GM12865 (cell line): ENCODE measurements at regions not wholly inside any gene's neighbourhood (a gene's known extent, or its start where the extent isn't known, plus 50 kb on each side); places are given as distances from the start of the nearest gene placed in this dataset.
"Not testable (repeated sequence)": the region's sequence is repeated elsewhere in the genome, so short reads cannot be mapped to it uniquely, and the experiment has no call there.

Experiments used
- DNase-seq: peaks from one replicate; pipeline ENCODE4 v3.0.0; 2010; ENCODE audit warnings: low read depth
- H3K4me3 ChIP-seq: 2 replicates; pipeline ENCODE4 v1.5.1; 2011; ENCODE audit warnings: mild to moderate bottlenecking, low read depth, low read length, control low read depth
- TF ChIP-seq, protein P1 (sequence below): IDR thresholded peaks from 2 replicates; pipeline ENCODE4 v1.5.1; 2011; ENCODE audit warnings: low read length, control low read depth, low read depth, inconsistent platforms; ENCODE audit not compliant: insufficient read depth; ENCODE audit errors: missing control alignments

GRCh38 chr1:108314815-108315214 is 70.9 kb upstream of the NBPF4 start:
- no peak overlapping the region for H3K4me3 ChIP-seq
- TF ChIP-seq, protein P1, sequence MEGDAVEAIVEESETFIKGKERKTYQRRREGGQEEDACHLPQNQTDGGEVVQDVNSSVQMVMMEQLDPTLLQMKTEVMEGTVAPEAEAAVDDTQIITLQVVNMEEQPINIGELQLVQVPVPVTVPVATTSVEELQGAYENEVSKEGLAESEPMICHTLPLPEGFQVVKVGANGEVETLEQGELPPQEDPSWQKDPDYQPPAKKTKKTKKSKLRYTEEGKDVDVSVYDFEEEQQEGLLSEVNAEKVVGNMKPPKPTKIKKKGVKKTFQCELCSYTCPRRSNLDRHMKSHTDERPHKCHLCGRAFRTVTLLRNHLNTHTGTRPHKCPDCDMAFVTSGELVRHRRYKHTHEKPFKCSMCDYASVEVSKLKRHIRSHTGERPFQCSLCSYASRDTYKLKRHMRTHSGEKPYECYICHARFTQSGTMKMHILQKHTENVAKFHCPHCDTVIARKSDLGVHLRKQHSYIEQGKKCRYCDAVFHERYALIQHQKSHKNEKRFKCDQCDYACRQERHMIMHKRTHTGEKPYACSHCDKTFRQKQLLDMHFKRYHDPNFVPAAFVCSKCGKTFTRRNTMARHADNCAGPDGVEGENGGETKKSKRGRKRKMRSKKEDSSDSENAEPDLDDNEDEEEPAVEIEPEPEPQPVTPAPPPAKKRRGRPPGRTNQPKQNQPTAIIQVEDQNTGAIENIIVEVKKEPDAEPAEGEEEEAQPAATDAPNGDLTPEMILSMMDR = no peak
- DNase-seq = no peak

- TF ChIP-seq, protein P1 = no peak
- no peak for DNase-seq
- no peak overlapping the region for H3K4me3 ChIP-seq
Measured at GRCh38 chr1:108316545-108316944, 72.7 kb upstream of the NBPF4 start.

DNA sequence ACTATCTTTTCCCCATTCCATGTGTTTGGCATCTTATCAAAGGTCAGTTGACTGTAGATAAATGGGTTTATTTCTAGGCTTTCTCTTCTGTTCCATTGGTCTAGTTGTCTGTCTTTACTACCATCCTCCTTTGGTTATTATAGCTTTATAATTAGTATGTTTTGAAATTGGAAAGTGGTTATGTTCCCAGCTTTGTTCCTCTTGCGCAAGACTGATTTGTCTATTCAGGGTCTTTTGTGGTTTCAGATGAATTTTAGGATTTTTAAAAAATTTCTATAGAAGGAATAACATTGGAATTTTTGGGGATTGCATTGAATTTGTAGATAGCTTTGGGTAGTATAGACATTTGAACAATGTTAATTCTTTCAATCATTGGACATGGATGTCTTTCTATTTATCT is 77.0 kb upstream of the NBPF4 start:
- H3K4me3 ChIP-seq = no peak overlapping the region
- no peak for DNase-seq
- TF ChIP-seq, protein P1 = no peak

- DNase-seq, H3K4me3 ChIP-seq: not testable (repeated sequence)
Measured at GRCh38 chr1:108325338-108325737, 81.5 kb upstream of the NBPF4 start.

DNA sequence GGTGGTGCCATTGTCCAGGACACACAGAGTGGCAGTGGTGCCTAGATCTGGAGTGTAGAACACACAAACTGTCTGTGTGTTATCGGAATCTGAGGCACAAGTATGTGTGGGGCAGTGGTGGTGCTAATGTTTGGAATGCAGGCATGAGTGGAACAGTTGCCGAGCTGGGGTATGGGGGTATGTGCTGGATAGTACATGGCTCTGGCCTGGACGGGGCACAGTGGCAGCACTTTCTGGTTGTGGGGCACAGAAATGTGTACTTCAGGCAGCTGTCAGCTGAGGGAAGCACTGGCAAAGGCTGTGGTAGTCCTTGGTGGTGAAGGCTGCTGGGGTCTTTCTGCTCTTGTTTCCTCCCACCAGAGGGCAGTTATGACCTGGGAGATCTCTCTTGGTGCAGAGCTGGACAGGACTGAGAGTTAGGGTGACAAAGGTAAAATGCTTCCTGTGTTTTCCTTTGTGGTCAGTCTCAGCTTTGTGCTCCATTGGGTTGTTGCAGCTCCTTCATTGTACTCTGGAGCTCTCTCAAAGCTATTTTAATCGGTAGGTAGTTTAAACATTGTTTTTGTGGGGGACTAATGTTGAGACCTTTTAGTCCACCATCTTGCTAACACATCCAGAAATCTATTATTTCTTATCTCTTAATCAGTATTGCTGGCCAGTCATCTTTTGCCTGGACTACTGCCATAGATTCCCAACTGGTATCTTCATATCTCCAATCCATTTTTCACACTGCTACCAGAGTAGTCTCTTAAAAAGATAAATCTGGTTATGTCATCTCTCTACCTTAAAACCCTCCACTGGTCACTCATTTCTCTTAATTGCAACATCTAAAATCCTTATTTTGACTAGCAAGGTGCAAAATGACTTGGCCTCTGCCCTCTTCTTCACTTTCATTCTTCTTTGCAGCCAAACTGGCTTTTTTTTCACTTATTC is 83.9 kb upstream of the NBPF4 start:
- peak; percentile 6 for DNase-seq
- TF ChIP-seq, protein P1 = no peak
- no peak overlapping the region for H3K4me3 ChIP-seq

DNA sequence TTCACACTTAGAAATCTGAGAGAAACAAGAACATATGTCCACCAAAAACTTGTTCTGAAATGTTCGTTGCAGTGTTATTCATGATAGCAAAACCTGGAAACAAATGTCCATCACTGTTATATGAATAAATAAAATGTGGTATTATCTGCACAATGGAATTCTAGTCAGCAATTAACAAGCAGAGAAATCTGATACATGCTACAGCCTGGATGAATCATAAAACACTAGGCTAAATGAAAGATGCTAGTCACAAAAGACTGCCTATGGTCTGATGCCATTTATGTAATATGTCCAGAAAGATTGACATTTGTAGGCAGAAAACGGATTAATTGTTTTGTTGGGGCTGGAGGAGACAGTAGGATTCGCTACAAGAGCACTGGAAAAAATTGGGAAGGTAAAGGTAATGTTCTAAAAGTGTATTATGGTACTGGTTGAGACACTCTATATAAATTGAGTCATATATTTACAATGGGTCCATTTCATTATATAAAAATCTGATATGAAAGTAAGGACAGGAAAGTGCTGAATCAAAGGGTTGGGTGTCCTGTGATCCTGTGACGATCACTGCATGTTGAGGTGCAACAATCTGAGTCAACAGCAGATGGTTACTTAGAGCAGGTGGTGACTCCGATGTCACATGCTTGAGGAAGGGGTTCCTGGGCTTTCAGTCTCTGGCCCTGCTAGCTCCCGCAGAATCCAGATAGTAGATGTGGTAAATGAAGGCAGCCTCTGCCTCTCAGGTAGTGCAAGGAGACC is 102.1 kb upstream of the NBPF4 start:
- DNase-seq = no peak
- no peak overlapping the region for H3K4me3 ChIP-seq
- TF ChIP-seq, protein P1 = no peak

DNA sequence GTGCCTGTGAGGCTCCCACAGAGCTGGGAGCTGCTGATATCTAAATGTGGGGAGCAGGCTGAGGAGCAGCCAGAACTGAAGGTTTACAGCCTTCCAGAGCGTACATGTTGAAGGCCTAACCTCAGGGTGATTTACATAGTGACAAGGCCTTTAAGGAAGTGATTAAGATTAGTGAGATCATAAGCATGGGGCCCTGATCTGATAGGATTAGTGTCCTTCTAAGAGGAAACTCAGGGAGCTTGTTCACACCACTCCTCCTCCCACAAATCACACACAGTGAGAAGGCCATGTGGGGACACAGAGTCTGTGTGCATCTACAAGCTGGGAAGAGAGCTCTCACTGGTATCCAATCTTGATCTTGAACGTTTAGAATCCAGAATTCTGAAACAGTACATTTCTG is 92.3 kb upstream of the NBPF6 start:
- DNase-seq = no peak
- TF ChIP-seq, protein P1 = no peak
- H3K4me3 ChIP-seq = no peak overlapping the region

DNA sequence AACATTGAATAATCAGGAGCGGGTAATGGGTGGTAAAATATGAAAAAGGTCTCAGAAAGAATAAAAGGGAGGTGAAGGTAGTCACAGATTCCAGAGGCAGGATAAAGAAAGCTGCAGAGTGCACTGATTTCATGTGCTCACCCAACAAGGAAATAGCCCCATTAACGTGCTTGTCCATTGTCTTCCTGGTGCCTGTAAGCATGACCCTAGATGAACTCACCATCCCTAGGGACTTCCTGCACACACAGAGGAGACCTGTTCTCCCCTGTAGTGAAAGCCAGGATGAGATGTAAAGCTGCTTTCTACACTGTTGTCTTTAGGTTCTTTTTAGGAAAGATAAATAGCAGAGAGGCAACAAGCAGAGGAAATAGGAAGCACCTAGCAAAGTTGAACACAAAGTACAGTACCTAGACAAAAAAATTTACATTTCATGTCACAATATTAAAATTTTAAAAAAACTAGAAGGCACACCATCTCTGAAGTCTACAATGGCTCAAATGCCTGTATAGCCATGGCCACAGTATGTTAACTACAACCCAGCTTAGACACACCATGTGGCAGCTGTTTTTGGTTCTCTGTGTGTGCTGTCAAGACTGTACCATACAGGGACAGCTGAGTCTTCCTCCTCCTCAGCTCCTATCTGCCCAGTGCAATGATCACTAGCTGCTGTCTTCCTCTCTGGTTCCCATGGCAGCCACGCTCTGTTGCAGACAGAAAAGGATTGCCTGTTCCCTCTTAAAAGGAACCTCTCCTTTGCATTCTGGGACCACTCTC is 69.9 kb upstream of the NBPF6 start:
- H3K4me3 ChIP-seq = not testable (repeated sequence)

More for the DNA sequence above, 69.9 kb upstream of the NBPF6 start:
- DNase-seq = not testable (repeated sequence)
